ENCODE measurements at regions not wholly inside any gene's neighbourhood (a gene's known extent, or its start where the extent isn't known, plus 50 kb on each side); places are given as distances from the start of the nearest gene placed in this dataset.

GRCh38 chr18:46322941-46323340 is 218.8 kb downstream of the HAUS1 start:
- no peak for DNase-seq (ENCODE audit: low read depth)

DNA sequence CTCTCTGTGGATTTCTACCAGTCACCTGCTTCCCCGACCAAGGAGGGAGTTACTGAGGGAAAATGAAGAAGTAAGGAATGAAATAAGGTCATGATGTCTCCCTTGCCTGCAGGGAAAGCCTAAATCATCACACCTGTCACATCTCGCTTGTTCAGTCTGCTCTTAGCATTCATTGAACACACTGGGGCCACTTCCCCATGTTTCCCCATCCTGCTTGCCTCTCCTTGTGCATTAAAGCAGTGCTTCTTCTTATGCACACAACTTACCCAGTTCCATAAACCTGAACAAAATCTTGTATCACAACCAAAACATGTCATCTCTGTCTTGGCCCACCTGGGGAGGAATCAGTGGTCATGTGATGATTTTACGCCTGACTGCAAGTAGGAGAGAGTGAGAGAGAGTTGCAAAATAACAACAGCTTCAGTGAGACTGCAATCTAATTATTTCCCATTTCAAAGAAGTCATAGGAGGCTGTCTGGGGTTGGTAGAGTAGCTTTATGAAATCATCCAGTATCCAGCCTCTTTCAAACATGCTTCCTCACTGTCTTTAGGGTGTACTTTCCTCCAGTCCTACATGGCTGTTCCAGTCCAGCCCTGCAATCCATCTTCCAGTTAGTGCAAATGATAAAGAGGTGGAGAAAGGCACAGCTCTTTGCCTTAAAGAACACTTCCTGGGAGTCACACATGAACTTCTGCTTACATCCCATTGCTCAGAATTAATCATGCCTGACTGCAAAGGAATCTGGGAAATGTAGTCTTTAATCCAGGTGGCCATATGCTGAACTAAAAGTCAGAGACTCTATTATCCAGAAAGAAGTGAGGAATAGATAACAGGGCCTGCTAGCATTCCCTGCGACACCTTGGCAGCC is 220.1 kb downstream of the HAUS1 start:
- peak; percentile 63 for DNase-seq (ENCODE audit: low read depth)

- DNase-seq (ENCODE audit: low read depth): no peak
These were observed 221.7 kb downstream of the HAUS1 start for GRCh38 chr18:46325895-46326294.

DNA sequence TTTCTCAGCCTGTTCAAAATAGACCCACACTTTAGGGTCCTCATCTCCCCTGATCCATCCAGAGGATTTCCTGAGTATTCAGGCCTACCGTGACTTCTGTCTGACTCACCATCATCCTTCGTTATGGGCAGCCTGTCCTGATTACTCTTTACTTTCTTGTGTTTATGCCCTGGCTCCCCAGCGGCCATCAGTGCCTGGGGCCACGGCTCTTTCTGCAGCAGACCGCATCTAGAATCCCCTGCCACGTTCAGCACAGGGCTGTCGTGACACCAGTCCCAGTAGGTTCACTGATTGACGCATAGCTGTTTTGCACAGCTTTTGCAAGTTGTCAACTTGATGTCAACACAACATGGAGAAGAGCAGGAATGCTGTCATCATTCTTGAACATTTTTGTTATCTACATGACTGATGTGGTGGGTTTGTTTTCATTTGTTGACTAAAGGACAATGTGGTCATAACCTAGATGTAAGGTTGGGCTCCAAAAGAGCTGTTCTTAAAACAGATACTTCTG is 225.6 kb downstream of the HAUS1 start:
- DNase-seq (ENCODE audit: low read depth): no peak

DNA sequence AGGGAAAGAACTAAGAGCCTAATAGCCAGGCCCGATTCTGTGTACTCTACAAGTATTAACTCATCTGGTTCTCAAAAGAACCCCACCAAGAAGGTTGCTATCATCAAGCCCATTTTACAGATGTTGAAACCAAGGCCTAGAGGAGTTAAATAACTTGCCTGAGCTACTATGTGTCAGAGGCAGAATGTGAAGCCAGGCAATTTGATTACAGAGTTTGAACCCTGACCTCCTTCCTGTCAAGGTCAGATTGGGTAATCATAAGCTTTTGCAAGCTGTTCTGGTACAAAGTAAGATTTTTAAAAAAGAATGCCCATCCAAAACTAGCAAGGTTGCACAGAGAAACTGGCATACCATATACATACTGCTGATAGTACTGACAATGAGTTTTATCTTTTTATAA is 227.1 kb downstream of the HAUS1 start:
- no peak for DNase-seq (ENCODE audit: low read depth)

DNA sequence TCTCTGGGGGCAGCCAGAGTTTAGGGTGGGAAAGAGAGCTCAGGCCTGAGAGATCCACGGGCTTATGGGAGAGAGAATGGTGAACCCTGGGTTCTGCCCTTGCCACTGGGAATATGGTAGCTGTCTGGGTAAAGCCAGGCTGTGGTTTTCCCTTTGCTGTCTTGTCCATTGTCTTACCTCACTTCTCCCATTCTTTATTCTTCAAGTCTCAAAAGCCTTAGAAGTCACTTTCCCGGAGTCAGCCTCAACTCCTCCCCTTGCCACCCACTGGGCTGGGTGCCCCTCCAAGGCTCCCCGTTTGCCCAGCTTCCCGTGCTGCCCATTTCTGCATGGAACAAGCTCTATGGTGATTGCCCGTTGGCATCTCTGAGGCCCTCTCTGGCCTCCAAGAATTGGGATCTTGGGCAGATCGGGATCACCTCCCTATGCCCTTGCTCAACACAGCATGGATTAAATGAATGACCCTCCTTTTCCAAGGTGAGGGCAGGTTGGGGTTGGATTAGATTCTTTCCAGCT is 228.2 kb downstream of the HAUS1 start:
- no peak for DNase-seq (ENCODE audit: low read depth)

DNA sequence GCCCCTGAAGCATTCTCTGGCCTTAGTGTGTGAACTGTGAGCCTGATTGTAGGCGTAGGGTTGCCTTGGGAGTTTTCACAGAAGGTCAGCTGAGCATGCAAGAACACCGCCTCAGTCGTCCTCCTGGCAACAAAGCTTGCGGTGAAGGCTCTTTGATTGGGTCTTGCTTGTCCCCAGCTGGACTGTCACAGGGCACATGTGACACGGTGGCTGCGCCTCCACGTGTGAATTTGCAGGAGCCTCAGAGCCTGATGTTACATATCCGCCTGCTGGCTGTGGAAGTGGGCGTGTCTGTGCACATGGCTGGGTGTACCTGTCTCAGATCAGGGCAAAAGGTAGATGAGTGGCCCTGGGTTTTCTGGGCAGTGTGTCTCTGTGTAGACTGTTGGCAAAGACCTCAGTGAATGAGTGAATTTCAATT is 228.7 kb downstream of the HAUS1 start:
- DNase-seq (ENCODE audit: low read depth): no peak

DNA sequence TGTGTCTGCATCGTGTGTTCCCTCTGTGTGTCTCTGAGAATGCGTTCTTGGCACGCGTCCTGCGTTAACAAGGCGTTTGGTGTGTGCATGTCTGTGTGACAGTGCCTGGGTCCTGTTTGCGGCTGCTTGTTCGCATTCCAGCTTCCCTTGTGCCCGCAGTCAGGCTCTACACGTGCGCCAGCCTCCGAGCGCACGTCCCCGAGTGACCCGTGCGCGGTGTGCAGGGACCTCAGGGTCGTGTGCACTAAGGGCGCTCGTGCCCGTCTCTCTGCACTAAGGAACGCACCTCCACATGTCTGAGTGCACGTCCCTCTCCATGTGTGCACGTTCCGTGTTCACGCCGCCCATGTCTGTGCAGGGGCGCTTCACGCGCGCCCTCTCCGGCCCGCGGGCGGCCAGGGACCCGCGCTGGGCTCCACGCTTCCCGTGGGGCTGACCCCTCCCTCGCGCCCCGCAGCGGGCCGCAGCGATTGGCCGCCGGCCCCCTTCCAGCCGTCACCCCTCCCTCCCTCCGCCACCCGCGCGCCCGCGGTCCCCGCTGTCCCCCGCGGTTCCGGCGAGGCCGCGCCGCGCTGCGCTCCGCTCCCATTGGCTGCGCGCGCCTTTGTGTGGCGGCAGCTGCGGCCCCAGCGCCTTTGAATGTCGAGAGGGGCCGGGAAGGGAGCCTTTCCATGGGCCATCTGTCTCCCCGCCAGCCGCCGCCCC is 229.4 kb downstream of the HAUS1 start:
- DNase-seq (ENCODE audit: low read depth): no peak

GRCh38 chr18:46334868-46335281 is 230.7 kb downstream of the HAUS1 start:
- DNase-seq (ENCODE audit: low read depth): no peak

DNA sequence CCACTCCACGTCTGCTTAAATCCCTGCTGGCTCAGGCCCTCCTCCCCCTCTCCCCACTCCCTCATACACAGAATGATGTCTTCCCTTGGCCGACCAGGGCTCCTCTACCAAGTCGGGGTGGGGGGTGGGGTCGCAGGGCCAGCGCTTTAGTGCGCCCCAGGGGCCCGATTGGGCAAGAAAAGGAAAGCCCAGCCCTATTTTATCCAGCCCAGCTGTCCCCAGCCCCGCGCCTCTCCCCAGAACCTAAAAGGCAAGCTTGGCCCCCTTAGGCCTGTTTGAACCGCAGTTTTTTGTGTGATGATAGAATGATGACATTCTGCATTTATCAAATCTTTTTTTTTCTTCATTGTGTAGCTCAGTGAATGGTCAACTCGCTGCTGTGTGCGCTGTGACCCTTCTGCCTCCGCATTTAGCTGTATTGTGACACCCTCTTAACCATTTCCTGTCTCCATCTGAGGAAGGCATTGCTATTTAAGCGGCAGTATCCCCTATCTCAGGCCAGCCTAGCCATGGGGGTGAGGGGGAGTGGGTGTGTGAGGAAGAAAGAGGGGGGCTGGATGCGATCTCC is 231.4 kb downstream of the HAUS1 start:
- no peak for DNase-seq (ENCODE audit: low read depth)

- no peak for DNase-seq (ENCODE audit: low read depth)
These were observed 232.3 kb downstream of the HAUS1 start for GRCh38 chr18:46336278-46337111.

DNA sequence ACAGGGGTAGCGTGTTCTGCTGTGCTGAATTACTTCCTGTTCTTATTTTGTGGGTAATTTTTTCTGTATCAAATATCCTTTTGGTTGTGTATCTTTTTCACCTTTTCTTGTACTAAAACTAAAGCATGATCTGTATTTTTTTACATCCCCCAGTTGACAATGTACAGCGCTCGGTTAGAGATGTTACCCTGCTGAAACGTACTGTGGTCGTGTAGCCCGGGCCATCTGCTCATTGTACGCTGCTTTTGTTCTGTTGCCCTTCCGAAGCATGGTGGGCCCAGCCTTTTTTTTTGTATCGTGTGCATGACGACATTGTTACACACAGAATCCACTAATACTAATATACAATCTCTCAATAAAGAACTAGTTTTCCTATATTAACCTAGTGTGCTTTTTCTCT is 233.1 kb downstream of the HAUS1 start:
- DNase-seq (ENCODE audit: low read depth): no peak

DNA sequence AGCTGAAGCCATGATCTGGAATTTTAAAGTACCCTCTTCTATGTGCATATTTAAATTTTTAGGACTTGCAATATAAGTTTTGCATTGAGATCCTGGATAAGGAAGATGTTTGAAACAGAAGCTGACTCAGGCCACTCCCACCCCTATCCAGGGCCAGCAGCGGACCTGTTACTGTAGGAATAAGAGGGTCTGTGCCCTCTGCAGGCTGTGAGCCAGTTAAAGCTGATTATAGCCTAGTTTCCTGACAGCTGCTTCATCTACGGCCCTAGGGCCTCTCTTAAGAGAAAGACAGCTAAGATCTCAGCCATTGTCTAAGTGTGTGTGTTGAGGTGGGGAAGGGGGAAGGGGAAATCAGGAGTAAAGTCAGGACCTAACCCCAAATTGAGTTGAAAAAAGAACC is 234.0 kb downstream of the HAUS1 start:
- no peak for DNase-seq (ENCODE audit: low read depth)

DNA sequence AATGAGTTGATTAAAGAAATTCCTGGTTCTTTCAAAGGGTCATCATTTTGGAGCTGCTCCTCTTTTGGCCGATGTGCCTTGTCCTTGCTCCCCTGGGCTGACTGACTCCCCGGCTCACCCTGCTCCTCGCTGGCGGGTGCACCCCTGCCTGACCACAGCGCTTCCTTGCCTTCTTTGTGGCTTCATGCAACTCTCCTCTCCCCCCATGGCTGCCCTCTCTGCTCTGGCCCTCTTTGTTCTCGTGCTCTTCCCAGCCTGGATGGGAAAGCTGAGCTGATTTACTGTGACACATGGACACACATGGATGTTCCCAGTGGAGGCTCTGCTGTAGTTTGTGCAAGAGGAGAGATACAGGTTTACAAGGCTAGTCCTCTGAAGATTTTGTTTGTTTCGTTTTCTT is 234.6 kb downstream of the HAUS1 start:
- DNase-seq (ENCODE audit: low read depth): no peak

GRCh38 chr18:46340716-46341115 is 236.5 kb downstream of the HAUS1 start:
- no peak for DNase-seq (ENCODE audit: low read depth)

DNA sequence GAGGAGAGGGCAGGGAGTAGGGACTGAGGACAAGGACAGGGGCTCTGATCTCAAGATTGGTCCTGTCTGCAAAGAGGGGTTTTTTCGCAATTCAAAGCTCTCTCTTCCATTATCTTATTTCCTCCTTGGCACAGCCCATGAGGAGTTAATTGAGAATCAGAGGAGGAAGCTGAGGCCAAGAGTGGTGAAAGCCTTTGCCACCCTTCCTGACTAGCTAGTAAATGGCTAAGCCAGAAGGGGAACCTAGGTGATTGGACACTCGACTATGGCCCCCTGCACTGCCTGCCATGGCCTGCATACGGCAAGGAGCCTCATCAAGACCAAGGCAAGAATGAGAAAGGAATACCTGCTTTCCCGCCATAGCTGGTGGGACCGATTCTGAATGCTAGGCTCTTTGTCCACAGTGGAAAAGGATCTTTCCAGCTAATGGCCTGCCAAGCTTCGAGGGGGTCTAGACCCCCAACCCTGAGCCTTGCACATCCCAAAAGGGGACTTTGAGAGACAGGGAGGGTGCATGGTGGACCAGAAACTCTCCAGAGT is 237.9 kb downstream of the HAUS1 start:
- DNase-seq (ENCODE audit: low read depth): no peak

GRCh38 chr18:46343456-46343855 is 239.3 kb downstream of the HAUS1 start:
- no peak for DNase-seq (ENCODE audit: low read depth)

DNA sequence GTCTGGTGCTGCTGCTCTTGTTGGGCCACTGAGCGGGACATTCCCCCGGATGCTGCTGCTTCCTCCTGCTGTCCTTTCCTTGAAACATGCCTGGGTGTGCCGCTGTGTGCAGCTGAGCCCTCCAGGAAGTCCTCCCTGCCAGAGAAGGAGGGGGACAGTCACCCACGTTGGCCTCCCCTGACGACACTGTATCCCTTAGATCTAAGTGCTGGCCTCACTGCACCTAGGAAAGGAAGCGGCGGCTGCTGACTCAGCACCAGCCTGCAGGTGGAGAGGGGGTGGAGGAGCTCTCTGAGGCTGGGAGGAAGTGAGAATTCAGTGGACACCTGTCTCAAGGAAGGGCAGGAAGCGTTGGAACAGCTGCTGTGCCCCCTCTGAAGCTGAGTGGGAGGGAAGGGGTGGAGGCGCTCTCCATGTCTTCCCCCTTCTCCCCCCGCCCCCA is 239.8 kb downstream of the HAUS1 start:
- DNase-seq (ENCODE audit: low read depth): no peak

- no peak for DNase-seq (ENCODE audit: low read depth)
These were observed 240.4 kb downstream of the HAUS1 start for GRCh38 chr18:46344416-46345180.

DNA sequence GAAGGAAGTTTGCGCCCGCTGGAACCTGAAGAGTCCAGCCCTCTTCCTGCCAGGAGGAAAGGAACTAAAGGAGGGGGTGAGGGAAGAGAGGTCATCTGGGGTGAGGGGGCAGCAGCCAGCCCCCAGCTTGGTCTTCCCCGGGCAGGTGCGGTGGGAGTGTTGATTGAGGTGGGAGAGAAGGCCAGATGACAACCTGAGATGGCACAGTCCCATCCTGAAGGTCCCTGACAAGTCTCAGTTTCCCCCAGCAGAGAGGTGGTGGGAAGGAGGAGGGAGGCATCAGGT is 240.9 kb downstream of the HAUS1 start:
- DNase-seq (ENCODE audit: low read depth): no peak

DNA sequence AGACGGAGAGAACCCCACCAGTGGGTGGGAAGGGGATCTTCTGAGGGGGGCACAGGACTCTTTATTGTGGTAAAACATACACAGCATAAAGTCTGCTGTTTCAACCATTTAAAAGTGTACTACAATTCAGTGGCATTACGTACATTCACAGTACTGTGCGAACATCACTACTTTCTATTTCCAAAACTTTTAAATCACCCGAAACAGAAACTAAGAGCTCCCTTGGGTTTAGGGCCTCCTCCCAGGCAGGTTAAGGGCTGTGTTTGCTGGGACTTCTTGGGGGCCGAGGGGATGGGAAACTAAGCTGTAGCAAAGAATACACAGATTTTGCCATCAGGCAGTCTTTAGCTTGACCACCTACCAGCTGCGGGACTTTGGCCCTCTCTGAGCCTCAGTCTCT is 242.0 kb downstream of the HAUS1 start:
- no peak for DNase-seq (ENCODE audit: low read depth)
